Hypothalamus (tissue), 51 donors: ENCODE measurements at regions not wholly inside any gene's neighbourhood (a gene's known extent, or its start where the extent isn't known, plus 50 kb on each side); places are given as distances from the start of the nearest gene placed in this dataset.
A peak's percentile ranks its signal among the peaks of the same experiment; 100 is the strongest.
"Not testable (repeated sequence)": the region's sequence is repeated elsewhere in the genome, so short reads cannot be mapped to it uniquely, and the experiment has no call there.

Experiments
- DNase-seq, 51 donors: peaks; one replicate each; lab custom pipeline; 2025; lab: John Stamatoyannopoulos, UW

- DNase-seq, result no peak
These were observed 594.7 kb downstream of the DIPK2A start for GRCh38 chr3:144566320-144566719.

GRCh38 chr3:144569651-144570050, 598.0 kb downstream of the DIPK2A start:
- no peak for DNase-seq

- DNase-seq, result no peak
These were observed 612.2 kb downstream of the DIPK2A start for GRCh38 chr3:144583871-144584270.

GRCh38 chr3:144585408-144585807, 613.8 kb downstream of the DIPK2A start:
- DNase-seq, result no peak

GRCh38 chr3:144585953-144586352, 614.3 kb downstream of the DIPK2A start:
- DNase-seq, result no peak

- DNase-seq, result no peak
These were observed 614.8 kb downstream of the DIPK2A start for GRCh38 chr3:144586382-144586781.

- no peak for DNase-seq
These were observed 619.2 kb downstream of the DIPK2A start for GRCh38 chr3:144590854-144591253.

- no peak for DNase-seq
These were observed 622.3 kb downstream of the DIPK2A start for GRCh38 chr3:144593881-144594280.

- DNase-seq, result not testable (repeated sequence)
These were observed 648.6 kb downstream of the DIPK2A start for GRCh38 chr3:144620236-144620635.

- DNase-seq, result no peak
These were observed 651.2 kb downstream of the DIPK2A start for GRCh38 chr3:144622845-144623244.

GRCh38 chr3:144624656-144625055, 653.0 kb downstream of the DIPK2A start:
- DNase-seq, result no peak

- no peak for DNase-seq
These were observed 655.2 kb downstream of the DIPK2A start for GRCh38 chr3:144626835-144627234.

- no peak for DNase-seq
These were observed 657.8 kb downstream of the DIPK2A start for GRCh38 chr3:144629381-144629780.

GRCh38 chr3:144636833-144637232, 665.2 kb downstream of the DIPK2A start:
- DNase-seq, result no peak

- no peak for DNase-seq
These were observed 666.4 kb downstream of the DIPK2A start for GRCh38 chr3:144638009-144638408.

- peak in 17 of 51 donors; percentile 1 to 76 (median 11) for DNase-seq
These were observed 672.2 kb downstream of the DIPK2A start for GRCh38 chr3:144643771-144644198.

GRCh38 chr3:144645300-144645699, 673.7 kb downstream of the DIPK2A start:
- DNase-seq, result no peak

- no peak for DNase-seq
These were observed 678.8 kb downstream of the DIPK2A start for GRCh38 chr3:144650380-144650779.

- DNase-seq, result no peak
These were observed 681.0 kb downstream of the DIPK2A start for GRCh38 chr3:144652573-144652972.

- no peak for DNase-seq
These were observed 683.8 kb downstream of the DIPK2A start for GRCh38 chr3:144655423-144655822.

GRCh38 chr3:144660186-144660585, 688.6 kb downstream of the DIPK2A start:
- DNase-seq, result no peak

GRCh38 chr3:144662729-144663128, 691.1 kb downstream of the DIPK2A start:
- peak in 1 of 51 donors; percentile 12 for DNase-seq
